CD4-positive, alpha-beta T cell (primary cell): ENCODE measurements at regions not wholly inside any gene's neighbourhood (a gene's known extent, or its start where the extent isn't known, plus 50 kb on each side); places are given as distances from the start of the nearest gene placed in this dataset.

Experiments
- ATAC-seq: fragments of 200-7000 bp; cut with Tn5 transposase; one replicate; pipeline ENCODE4 v1.10.0; 2022; ENCODE audit warnings: mild to moderate bottlenecking; ENCODE audit not compliant: poor library complexity
- CTCF ChIA-PET: fragments of 350-600 bp; sonication (Branson Sonifier 250); formaldehyde crosslinking; loops from one replicate; lab custom pipeline; 2021; ENCODE audit warnings: antibody characterized with exemption, inconsistent platforms; lab: Charles Lee
- POLR2A ChIA-PET: fragments of 350-600 bp; sonication (Branson Sonifier 250); formaldehyde crosslinking; loops from one replicate; lab custom pipeline; 2021; ENCODE audit warnings: antibody characterized with exemption, inconsistent platforms; lab: Charles Lee
- DNase-seq, 14 experiments: peaks; one replicate each; pipeline ENCODE4 v3.0.0-alpha.2; 2013 to 2020; ENCODE audit warnings: mixed read lengths in 2 of 14
- H3K27ac ChIP-seq, 2 donors: one replicate each; pipeline versions ENCODE4 v1.5.1 to v1.7.0; 2013; ENCODE audit warnings: low read length in 2 of 2, low read depth in 1 of 2, mild to moderate bottlenecking in 1 of 2
- H3K27me3 ChIP-seq, 2 experiments: 1 replicate in 1 of 2; 2 replicates in 1 of 2; pipeline versions ENCODE4 v1.6.1 to v1.7.0; 2013; ENCODE audit warnings: low read length in 2 of 2, control low read depth in 1 of 2, mild to moderate bottlenecking in 1 of 2, moderate library complexity in 1 of 2; ENCODE audit not compliant: insufficient read depth in 2 of 2, control insufficient read depth in 1 of 2
- H3K36me3 ChIP-seq: one replicate; pipeline ENCODE4 v1.6.1; 2013; ENCODE audit warnings: low read length, control low read depth; ENCODE audit not compliant: insufficient read depth
- H3K4me1 ChIP-seq: one replicate; pipeline ENCODE4 v1.6.1; 2013; ENCODE audit warnings: low read length, control low read depth; ENCODE audit not compliant: insufficient read depth
- H3K4me3 ChIP-seq: one replicate; pipeline ENCODE4 v1.5.1; 2013; ENCODE audit warnings: mild to moderate bottlenecking, low read length, moderate library complexity
- H3K9me3 ChIP-seq, 2 experiments: 1 replicate in 1 of 2; 2 replicates in 1 of 2; pipeline versions ENCODE4 v1.6.1 to v1.7.0; 2013; ENCODE audit warnings: low read length in 2 of 2, mild to moderate bottlenecking in 2 of 2, control low read depth in 1 of 2, moderate library complexity in 1 of 2; ENCODE audit not compliant: control insufficient read depth in 1 of 2, insufficient read depth in 1 of 2
- H3K27ac Mint-ChIP-seq: one replicate; pipeline ENCODE4 v1.8.0; 2020; ENCODE audit warnings: mixed read lengths
- H3K27me3 Mint-ChIP-seq: one replicate; pipeline ENCODE4 v1.8.0; 2021; ENCODE audit warnings: mixed read lengths
- H3K36me3 Mint-ChIP-seq: one replicate; pipeline ENCODE4 v1.8.0; 2021; ENCODE audit warnings: low read depth, mixed read lengths
- H3K4me1 Mint-ChIP-seq: one replicate; pipeline ENCODE4 v1.8.0; 2021; ENCODE audit warnings: low read depth, mixed read lengths
- H3K4me3 Mint-ChIP-seq: one replicate; pipeline ENCODE4 v1.8.0; 2020; ENCODE audit warnings: mild to moderate bottlenecking, mixed read lengths
- H3K9me3 Mint-ChIP-seq: one replicate; pipeline ENCODE4 v1.8.0; 2020; ENCODE audit warnings: mixed read lengths
- intact Hi-C, 2 experiments: fragments of 100-400 bp; cut with DNase I in 1 of 2; cut with micrococcal nuclease in 1 of 2; formaldehyde crosslinking; loops; one replicate each; pipeline versions ENCODE4 v1.15.1 to v1.9.0; 2023 to 2025; cut with DNase I, micrococcal nuclease
- TF ChIP-seq, protein P1 (sequence below): fragments of 200-600 bp; IDR thresholded peaks from one replicate; pipeline ENCODE4 v1.8.0; 2022; ENCODE audit warnings: antibody characterized with exemption, mild to moderate bottlenecking

- Mint-ChIP-seq H3K9me3 (no peaks in the 10 kb centered on the region), H3K4me1 (no peaks in the 10 kb centered on the region), H3K36me3 (no peaks in the 10 kb centered on the region), H3K27me3 (no peaks in the 10 kb centered on the region), H3K27ac (no peak overlapping the region), H3K4me3 (no peak overlapping the region)
- Histone ChIP-seq H3K27me3 (no peaks in the 10 kb centered on the region), H3K4me3 (no peak overlapping the region), H3K27ac (no peak overlapping the region), H3K36me3 (no peaks in the 10 kb centered on the region), H3K4me1 (no peaks in the 10 kb centered on the region), H3K9me3 (no peaks in the 10 kb centered on the region)
- ChIA-PET POLR2A (no interaction called here), CTCF (no interaction called here)
- DNase-seq (no peak), ATAC-seq (no peak)
- intact Hi-C loops, result no loop called here
- TF ChIP-seq, protein P1, sequence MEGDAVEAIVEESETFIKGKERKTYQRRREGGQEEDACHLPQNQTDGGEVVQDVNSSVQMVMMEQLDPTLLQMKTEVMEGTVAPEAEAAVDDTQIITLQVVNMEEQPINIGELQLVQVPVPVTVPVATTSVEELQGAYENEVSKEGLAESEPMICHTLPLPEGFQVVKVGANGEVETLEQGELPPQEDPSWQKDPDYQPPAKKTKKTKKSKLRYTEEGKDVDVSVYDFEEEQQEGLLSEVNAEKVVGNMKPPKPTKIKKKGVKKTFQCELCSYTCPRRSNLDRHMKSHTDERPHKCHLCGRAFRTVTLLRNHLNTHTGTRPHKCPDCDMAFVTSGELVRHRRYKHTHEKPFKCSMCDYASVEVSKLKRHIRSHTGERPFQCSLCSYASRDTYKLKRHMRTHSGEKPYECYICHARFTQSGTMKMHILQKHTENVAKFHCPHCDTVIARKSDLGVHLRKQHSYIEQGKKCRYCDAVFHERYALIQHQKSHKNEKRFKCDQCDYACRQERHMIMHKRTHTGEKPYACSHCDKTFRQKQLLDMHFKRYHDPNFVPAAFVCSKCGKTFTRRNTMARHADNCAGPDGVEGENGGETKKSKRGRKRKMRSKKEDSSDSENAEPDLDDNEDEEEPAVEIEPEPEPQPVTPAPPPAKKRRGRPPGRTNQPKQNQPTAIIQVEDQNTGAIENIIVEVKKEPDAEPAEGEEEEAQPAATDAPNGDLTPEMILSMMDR, result no peak
Observed at GRCh38 chr2:106288873-106289272, 94.8 kb upstream of the UXS1 start.

- ATAC-seq (no peak), DNase-seq (no peak)
- Histone ChIP-seq H3K27ac (no peak overlapping the region), H3K36me3 (no peaks in the 10 kb centered on the region), H3K9me3 (no peaks in the 10 kb centered on the region), H3K4me3 (no peak overlapping the region), H3K27me3 (no peaks in the 10 kb centered on the region), H3K4me1 (no peaks in the 10 kb centered on the region)
- H3K27me3 Mint-ChIP-seq, result no peaks in the 10 kb centered on the region
- TF ChIP-seq, protein P1, result no peak
- H3K9me3 Mint-ChIP-seq, result no peaks in the 10 kb centered on the region
- ChIA-PET CTCF (no interaction called here), POLR2A (no interaction called here)
- H3K27ac Mint-ChIP-seq, result no peak overlapping the region
- no peak overlapping the region for H3K4me3 Mint-ChIP-seq
- no peaks in the 10 kb centered on the region for H3K4me1 Mint-ChIP-seq
- intact Hi-C loops, result no loop called here
- no peaks in the 10 kb centered on the region for H3K36me3 Mint-ChIP-seq
Observed at GRCh38 chr2:106285237-106285829, 91.2 kb upstream of the UXS1 start.

DNA sequence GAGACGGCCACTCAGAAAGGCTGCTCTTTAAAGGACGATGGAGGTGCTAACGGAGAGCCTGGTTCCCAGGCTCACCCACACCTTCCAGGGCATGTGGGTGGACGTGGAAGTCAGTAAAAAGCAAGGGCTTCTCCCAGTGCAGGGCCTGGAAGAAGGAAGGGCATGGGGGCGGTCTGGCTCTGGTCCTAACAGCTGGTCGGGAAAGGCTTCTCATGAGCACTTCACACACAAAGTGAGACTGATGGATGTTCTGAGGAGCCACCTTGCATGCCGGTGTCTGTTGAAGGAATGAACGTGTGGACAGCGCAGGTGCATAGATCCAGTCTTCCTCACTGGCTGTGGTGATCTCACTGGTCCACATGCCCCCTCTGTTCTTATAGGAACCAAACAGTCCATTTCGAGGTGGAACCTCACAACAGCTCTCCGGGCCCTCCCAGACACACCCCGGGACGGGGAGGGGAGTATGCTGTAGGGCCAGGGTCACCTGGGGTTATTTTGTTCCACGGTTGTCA is 90.6 kb upstream of the UXS1 start:
- TF ChIP-seq, protein P1, result no peak
- no peak overlapping the region for H3K27ac ChIP-seq
- intact Hi-C loops, result no loop called here
- ChIA-PET POLR2A (no interaction called here), CTCF (no interaction called here)
- DNase-seq, result no peak
- no peaks in the 10 kb centered on the region for H3K27me3 ChIP-seq
- Mint-ChIP-seq H3K4me1 (no peaks in the 10 kb centered on the region), H3K9me3 (no peaks in the 10 kb centered on the region), H3K27ac (no peak overlapping the region), H3K36me3 (no peaks in the 10 kb centered on the region), H3K27me3 (no peaks in the 10 kb centered on the region), H3K4me3 (no peak overlapping the region)
- no peaks in the 10 kb centered on the region for H3K4me1 ChIP-seq
- no peaks in the 10 kb centered on the region for H3K36me3 ChIP-seq
- no peaks in the 10 kb centered on the region for H3K9me3 ChIP-seq
- no peak for ATAC-seq
- no peak overlapping the region for H3K4me3 ChIP-seq
